Neural crest cell (in vitro differentiated cells): ENCODE measurements at regions not wholly inside any gene's neighbourhood (a gene's known extent, or its start where the extent isn't known, plus 50 kb on each side); places are given as distances from the start of the nearest gene placed in this dataset.

Source experiments
- DNase-seq: peaks from one replicate; pipeline ENCODE4 v3.0.0; 2021; ENCODE audit warnings: low read depth, mixed read lengths, low spot score
- H3K27ac Mint-ChIP-seq: one replicate; pipeline ENCODE4 v1.8.0; 2021; ENCODE audit warnings: mild to moderate bottlenecking, mixed read lengths; ENCODE audit not compliant: unreplicated experiment
- H3K27me3 Mint-ChIP-seq: 2 replicates; pipeline ENCODE4 v1.8.0; 2021; ENCODE audit warnings: low read depth, mild to moderate bottlenecking, mixed read lengths
- H3K36me3 Mint-ChIP-seq: 2 replicates; pipeline ENCODE4 v1.8.0; 2021; ENCODE audit warnings: low read depth, mild to moderate bottlenecking, mixed read lengths
- H3K4me1 Mint-ChIP-seq: 2 replicates; pipeline ENCODE4 v1.8.0; 2021; ENCODE audit warnings: mixed read lengths
- H3K4me3 Mint-ChIP-seq: one replicate; pipeline ENCODE4 v1.8.0; 2021; ENCODE audit warnings: mild to moderate bottlenecking, mixed read lengths
- H3K9me3 Mint-ChIP-seq: 2 replicates; pipeline ENCODE4 v1.8.0; 2021; ENCODE audit warnings: mixed read lengths
- CTCF ChIP-seq: fragments of 200-600 bp; sonication (generic); conservative IDR thresholded peaks from 2 replicates; pipeline ENCODE4 v1.5.0; 2021; ENCODE audit warnings: antibody characterized with exemption, mild to moderate bottlenecking

- no peaks in the 10 kb centered on the region for H3K27me3 Mint-ChIP-seq
- H3K27ac Mint-ChIP-seq = no peak overlapping the region
- no peaks in the 10 kb centered on the region for H3K9me3 Mint-ChIP-seq
- no peaks in the 10 kb centered on the region for H3K36me3 Mint-ChIP-seq
- no peak overlapping the region for H3K4me3 Mint-ChIP-seq
- H3K4me1 Mint-ChIP-seq = no peaks in the 10 kb centered on the region
- DNase-seq = no peak
- no peak for TF ChIP-seq CTCF
Observed at GRCh38 chr3:81048058-81048665, 713.3 kb downstream of the GBE1 start.

GRCh38 chr3:81045976-81046375 is 715.5 kb downstream of the GBE1 start:
- H3K27me3 Mint-ChIP-seq = no peaks in the 10 kb centered on the region
- no peak for TF ChIP-seq CTCF
- no peaks in the 10 kb centered on the region for H3K9me3 Mint-ChIP-seq
- H3K4me3 Mint-ChIP-seq = no peak overlapping the region
- no peaks in the 10 kb centered on the region for H3K4me1 Mint-ChIP-seq
- DNase-seq = no peak
- H3K27ac Mint-ChIP-seq = no peak overlapping the region
- H3K36me3 Mint-ChIP-seq = no peaks in the 10 kb centered on the region

- no peak overlapping the region for H3K4me3 Mint-ChIP-seq
- no peaks in the 10 kb centered on the region for H3K4me1 Mint-ChIP-seq
- DNase-seq = no peak
- no peaks in the 10 kb centered on the region for H3K27me3 Mint-ChIP-seq
- no peaks in the 10 kb centered on the region for H3K36me3 Mint-ChIP-seq
- TF ChIP-seq CTCF = no peak
- H3K9me3 Mint-ChIP-seq = no peaks in the 10 kb centered on the region
- H3K27ac Mint-ChIP-seq = no peak overlapping the region
Observed at GRCh38 chr3:81045246-81045645, 716.2 kb downstream of the GBE1 start.

- Mint-ChIP-seq H3K36me3 (no peaks in the 10 kb centered on the region), H3K4me1 (no peaks in the 10 kb centered on the region), H3K27me3 (no peaks in the 10 kb centered on the region), H3K4me3 (no peak overlapping the region), H3K27ac (no peak overlapping the region), H3K9me3 (peaks cover 3% of the 10 kb centered on the region)
- TF ChIP-seq CTCF = no peak
- no peak for DNase-seq
Observed at GRCh38 chr3:81043660-81044199, 717.7 kb downstream of the GBE1 start.

- no peak for TF ChIP-seq CTCF
- Mint-ChIP-seq H3K27ac (no peak overlapping the region), H3K27me3 (no peaks in the 10 kb centered on the region), H3K36me3 (no peaks in the 10 kb centered on the region), H3K9me3 (peaks cover 3% of the 10 kb centered on the region), H3K4me3 (no peak overlapping the region), H3K4me1 (no peaks in the 10 kb centered on the region)
- no peak for DNase-seq
Observed at GRCh38 chr3:81043009-81043408, 718.4 kb downstream of the GBE1 start.
